C1 segment of cervical spinal cord (tissue), 14 donors: ENCODE measurements at regions not wholly inside any gene's neighbourhood (a gene's known extent, or its start where the extent isn't known, plus 50 kb on each side); places are given as distances from the start of the nearest gene placed in this dataset.
"Not testable (repeated sequence)": the region's sequence is repeated elsewhere in the genome, so short reads cannot be mapped to it uniquely, and the experiment has no call there.

ENCODE experiments used
- DNase-seq, 14 donors: peaks; one replicate each; lab custom pipeline; 2025; lab: John Stamatoyannopoulos, UW

DNA sequence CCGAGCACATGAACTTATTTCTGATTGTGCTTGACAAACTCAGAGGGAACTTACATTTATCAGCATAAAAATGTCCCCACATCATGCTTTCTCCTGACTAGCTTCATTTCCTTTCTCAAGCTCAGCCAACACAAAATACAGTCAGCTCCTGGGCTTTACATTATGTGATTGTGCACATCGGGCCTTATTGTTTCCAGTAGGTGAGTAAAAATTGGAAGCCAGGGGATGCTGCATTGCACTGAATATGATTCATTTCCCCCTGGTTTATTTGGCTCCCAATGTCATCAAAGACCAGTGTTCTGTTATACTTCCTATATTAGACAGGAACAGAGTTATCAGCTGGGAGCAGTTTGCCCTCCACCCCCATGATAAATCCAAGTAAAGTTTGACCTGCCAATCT, 521.8 kb downstream of the RMST start:
- no peak for DNase-seq

DNA sequence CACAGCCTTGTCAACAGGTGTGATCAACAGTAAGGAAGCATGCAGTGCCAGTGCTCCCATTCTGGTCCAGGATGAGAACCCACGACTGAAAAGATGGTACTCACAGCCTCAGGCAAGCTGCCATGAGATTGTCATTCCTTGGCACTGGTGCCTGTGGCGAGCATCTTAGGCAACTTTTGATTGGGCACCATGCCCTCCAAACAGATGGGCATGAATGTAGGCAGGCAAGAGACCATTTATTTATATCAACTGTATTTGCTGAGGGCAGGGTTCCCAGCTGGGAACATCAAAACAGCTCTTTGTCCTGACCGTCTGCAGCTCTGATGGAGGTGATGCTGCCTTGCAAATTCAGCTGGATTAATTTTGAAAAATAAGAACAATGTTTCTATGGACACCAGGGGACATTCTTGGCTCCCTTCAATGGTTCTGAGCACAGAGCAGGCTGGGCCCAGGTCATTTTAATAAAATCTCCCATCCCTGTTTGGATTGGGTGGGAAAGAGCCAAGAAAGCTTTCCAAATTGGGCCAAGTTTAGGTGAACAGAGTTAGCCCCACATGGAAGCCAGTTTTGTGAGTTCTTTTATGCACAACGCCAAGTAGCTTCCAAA, 522.5 kb downstream of the RMST start:
- peak in 2 of 14 donors; percentile 1 to 4 for DNase-seq

DNA sequence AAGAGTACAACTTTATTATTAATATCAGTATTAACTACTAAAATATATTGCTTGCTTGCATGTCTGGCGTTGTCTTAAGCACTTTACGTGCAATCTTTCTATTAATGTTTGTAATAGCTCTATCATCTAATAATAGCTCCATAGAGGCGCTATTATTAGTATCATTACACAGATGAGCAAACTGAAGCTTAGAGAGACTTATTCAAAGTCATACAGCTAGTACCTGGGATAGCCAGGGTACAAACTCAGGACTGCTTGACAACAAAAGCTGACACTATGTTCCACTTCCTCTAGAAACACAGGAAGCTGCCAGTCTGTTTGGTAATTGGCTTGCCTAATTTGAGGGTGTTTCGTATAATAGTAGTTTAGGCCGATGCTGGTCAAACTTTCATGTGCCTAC, 523.2 kb downstream of the RMST start:
- DNase-seq, result no peak

DNA sequence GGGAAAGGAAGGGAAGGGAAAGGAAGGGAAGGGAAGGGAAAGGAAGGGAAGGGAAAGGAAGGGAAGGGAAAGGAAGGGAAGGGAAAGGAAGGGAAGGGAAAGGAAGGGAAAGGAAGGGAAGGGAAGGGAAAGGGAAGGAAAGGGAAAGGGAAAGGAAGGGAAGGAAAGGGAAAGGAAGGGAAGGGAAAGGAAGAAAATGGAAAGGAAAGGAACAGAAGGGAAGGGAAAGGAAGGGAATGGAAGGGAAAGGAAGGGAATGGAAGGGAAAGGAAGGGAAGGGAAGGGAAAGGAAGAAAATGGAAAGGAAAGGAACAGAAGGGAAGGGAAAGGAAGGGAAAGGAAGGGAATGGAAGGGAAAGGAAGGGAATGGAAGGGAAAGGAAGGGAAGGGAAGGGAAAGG, 526.0 kb downstream of the RMST start:
- DNase-seq, result not testable (repeated sequence)

DNA sequence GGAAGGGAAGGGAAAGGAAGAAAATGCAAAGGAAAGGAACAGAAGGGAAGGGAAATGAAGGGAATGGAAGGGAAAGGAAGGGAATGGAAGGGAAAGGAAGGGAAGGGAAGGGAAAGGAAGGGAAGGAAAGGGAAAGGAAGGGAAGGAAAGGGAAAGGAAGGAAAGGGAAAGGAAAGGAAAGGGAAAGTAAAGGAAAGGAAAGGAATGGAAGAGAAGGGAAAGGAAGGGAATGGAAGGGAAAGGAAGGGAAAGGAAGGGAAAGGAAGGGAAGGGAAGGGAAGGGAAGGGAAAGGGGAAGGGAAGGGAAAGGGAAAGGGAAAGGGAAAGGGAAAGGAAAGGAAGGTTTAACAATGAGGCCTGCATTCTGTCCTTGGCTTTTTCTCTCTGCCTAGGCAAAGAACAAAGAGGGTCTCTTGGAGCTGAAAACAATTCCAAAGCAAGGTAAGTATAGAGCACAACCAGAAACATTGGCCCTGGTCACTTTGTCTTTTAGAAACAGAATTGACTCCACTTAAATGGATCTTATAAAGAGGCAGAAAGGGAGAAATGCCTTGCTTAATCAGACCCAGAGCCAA, 525.9 kb upstream of the TMPO start:
- DNase-seq, result no peak

DNA sequence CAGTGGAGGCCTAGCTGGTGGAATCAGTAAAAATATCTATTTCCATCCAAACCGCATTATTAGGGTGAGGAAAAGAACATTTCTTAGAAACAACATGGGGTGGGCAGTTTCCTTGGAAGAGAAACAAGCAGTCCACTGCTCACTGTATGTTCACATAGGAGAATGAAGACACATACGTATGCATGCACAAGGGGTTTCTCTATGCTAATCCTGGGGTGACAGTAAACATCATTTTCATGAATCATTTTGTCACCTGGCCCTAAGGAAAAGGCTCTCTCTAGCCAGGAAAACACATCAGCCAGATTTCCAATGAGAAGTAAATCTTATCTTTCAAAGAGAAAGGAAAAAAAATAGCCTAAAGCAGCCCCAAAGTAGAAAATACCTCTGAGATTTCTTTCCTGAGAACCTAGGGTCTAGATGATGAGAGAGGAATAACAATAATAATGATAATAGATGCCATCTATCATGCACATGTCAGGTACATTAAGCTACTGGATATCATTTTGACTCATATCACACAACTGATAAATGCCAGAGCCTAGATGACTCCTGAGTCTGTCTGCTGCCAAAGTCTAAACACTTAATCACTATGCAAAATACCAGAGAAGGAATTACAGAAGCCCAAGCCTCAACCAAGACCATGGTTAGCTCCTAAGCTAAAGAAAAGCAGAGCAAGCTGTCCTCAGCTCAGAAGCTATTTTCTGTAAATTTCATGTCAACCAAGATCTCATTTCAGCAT, 520.5 kb upstream of the TMPO start:
- DNase-seq, result no peak

DNA sequence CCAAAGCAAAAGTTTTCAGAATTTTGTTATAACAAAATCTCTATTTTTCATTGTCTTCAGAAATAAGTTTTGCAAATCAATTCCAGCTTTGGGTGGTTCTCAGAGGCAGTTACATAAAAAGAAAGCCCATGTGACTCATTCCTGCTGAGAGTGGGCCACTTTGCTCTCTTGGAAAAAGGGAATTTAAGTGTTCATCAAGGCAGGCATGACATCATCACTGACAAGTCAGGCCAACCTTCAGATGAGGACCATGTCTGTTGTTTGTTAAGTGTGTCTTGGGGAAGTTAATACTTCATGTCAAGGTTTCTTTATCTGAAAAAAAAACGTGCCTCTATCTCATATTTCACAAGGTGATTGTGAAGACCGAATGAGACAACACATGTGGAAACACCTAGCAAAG, 519.8 kb upstream of the TMPO start:
- DNase-seq, result no peak

DNA sequence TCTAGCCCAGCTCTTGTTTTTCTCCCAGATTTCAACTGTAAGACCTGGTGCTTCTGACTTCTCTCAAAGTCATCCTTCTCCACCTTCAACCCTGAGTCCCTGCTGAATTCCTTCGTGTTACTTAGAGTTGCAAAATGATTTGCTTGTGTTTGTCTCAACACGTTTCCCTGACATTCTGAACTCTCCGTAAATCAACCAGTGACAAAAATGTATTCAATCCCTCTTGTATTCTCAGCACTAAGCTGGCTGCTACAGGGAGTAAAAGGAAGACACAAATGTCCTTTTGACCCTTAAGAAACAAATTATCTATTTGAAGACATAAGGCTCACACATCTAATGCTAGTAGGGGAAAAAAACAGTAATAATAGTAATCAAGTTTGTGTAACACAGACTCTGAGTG, 514.0 kb upstream of the TMPO start:
- DNase-seq, result no peak

DNA sequence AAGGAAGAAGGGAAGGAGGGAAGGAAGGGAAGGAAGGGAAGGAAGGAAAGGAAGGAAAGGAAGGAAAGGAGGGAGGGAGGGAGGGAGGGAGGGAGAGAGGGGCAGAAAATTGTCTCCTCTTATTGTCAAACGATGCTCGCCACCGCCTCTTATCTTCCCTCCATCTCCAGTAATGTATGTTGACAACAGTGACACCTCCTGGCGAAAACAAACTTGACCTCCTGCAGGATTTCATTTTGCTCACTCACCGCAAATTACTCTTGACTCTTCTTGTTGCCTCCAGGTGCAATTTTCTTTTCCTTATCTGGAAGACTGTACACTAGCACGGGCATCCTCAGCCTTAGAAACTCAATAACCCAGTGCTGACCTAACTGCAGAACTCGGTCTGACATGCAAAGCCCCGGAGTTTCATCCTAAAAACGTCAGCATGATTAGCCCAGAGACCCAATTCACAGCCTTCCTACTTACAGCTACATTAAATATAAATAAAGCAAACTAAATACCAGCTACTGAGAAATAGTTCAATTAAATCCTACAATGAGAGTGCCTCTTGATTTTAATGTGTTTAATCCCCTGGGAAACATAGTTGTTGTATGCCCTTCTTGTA, 512.4 kb upstream of the TMPO start:
- DNase-seq, result no peak

DNA sequence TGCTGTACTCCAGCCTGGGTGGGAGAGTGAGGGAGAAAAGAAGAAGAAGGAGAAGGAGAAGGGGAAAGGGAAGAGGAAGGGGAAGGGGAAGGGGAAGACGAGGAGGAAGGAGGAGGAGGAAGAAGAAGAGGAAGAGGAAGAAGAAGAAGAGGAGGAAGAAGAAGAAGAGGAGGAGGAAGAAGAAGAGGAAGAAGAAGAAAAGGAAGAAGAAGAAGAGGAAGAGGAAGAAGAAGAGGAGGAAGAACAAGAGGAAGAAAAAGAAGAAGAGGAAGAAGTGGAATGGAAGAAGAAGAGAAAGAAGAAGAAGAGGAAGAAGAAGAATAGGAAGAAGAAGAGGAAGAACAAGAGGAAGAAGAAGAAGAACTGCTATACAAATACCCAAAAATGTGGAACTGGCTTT, 507.4 kb upstream of the TMPO start:
- DNase-seq, result no peak

DNA sequence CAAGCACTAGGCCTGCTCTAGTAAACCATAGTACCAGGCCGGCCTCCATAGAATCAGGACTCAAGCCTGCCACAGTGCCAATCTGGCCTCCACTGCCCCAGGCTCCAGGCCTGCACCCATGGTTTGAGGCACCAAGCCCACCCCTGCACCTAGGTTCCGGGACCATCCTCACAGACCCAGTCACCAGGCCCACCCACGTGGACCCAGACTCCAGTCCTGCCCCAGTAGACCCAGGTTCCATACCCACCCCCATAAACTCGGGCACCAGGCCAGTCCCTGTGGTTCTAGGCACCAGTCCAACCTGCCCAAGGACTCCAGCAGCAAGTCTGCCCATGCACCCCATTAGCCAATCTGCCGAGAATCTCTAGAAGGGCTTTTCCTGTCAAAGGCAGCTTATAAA, 501.8 kb upstream of the TMPO start:
- no peak for DNase-seq

DNA sequence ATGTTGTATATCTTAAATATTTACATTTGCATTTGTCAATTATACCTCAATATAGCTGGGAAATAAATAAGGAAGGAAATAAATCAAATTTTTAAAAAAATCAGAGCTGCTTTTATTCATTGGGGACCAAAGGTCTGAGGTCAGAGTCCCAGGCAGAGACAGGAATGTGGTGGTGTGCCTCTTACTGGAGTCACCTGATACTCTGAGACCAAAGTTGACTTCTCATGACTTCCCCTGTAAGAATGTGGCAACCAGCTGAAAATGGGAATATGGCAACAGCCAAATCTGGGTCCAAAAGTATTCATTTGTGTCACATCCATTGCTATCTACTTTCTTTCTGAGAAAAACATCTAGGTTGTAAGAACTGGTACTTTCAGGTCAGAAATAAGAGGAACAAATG, 496.6 kb upstream of the TMPO start:
- DNase-seq, result no peak

DNA sequence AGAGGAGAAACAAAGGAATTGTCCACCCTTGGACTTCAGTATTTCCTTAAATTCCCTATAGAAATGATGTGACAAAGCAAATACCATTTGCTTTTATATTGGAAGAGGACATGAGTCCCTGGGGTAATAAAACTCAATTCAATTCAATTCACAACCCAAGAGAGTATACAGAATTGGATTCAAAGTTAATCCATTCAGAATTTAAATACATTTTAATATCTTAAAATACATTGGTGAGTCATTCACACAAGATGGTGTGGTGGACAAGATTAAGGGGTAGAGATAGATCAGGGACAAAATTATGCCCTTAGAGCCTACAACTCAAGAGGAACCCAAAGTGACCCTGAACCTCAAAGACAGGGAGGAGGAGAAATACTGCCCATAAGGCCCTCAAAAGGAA, 495.0 kb upstream of the TMPO start:
- no peak for DNase-seq

DNA sequence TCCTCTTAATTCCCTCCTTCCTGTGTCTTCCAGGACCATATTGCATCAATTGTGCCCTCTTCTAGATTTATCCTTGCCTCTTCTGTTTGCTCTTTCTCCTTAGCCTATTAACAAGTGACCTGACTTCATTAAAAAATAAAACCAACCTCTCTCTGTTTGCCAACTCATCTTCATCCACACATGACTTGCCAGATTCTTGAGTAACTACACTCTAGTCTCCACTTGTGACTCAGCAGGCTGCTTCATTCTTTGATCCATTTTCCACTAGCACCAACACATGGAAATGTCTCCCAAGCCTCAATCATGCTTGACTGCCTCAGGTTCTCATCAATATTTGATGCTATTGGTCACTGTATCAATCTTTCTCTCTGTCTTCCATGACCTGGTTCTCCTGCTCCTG, 492.4 kb upstream of the TMPO start:
- no peak for DNase-seq

DNA sequence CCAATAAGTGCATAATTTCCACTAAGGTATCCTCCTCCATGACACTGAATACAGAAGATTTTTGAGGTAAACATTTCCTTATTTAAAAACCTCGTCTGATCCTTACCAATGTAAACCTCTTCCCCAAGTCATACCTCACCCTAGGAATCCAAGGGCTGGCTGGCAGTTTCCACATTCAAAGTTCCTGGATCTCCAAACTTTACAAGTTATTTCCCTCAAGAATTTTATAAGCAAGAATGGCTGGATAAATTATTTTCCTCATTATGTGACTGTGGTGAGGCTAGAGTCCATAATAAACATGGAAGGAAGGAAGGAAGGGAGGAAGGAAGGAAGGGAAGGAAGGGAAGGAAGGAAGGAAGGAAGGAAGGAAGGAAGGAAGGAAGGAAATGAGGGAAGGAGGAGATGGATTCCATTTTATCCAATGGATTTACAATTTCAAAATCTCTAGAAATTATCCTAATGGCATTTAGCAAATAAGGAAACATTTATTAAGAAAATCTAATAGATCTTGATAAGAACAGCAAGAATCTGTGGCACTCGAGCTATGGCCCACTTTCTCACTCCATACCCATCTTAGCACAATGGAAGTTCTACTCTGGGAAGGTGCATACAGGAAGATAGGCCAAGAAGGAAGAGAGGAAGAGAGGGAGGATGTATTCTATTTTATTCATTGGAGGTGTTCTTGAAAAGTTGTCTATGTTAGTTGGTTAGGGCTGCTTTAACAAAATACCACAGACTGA, 477.8 kb upstream of the TMPO start:
- DNase-seq, result no peak

DNA sequence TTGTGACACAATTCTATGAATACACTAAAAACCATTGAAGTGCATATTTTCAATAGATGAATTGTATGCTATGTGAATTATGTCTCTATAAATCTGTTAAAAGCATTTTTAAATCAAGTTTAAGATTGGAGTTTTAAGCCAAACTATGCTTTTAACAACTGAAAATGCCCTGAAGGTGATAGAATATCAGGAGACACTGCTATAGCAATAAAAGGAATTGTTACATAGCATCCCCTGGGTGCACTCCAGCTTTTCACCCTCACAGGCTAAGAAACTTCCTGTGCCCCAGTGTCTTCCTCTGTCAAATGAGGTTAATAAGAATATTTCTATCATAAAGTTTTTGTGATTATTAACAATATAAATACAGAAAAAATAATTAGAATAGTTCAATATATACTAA, 472.7 kb upstream of the TMPO start:
- no peak for DNase-seq

DNA sequence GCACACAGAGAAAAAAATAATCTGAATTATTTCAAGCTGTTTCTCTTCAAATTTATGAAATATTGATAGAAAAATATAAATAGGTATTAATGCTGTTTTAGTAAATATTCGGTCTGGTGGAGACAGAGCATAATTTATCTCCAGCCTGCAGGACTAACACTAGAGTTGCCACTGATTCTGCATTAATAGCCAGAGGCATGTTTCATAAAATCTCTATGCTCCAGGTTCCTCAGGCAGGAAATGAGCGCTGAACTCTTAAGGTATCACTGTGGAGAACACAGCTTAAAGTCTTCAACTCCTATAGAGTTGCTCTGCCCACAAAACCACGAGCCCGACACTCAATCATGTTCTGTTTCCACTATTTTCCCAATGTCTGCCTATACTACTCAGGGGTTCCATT, 470.0 kb upstream of the TMPO start:
- no peak for DNase-seq

DNA sequence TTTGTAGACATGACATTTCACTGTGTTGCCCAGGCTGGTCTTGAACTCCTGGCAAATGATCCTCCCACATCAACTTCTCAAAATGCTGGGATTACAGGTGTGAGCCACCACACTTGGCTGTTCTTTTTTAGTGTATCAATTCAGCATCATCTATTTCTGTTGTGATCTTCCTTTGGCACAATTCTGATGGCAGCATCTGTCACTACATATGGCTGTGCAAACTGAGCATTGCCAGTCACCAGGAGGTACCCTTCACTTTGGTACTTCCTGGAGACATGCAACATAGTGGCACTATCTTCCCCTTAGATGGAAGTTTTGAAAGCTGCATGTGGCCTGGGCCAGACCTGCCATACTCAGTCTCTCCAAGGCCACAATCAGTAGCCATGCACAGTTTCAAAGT, 467.1 kb upstream of the TMPO start:
- no peak for DNase-seq

DNA sequence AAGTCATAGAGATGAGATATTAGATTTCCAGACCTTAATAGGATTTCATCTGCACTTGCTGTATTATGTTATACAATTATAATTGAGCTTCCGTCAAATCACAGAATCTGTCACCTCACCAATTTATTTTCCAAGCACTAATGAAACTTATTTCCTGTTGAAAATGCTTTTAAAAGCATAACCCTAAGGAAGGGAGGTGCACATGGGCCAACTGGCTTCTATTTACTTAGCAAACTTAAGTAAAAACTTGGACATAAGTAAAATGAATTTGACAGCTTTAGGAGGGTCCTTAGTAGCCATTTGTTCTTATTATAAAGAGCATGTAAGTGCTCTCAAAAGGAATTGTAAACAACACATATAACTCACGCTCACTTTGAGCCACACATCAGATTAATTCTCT, 462.2 kb upstream of the TMPO start:
- no peak for DNase-seq

DNA sequence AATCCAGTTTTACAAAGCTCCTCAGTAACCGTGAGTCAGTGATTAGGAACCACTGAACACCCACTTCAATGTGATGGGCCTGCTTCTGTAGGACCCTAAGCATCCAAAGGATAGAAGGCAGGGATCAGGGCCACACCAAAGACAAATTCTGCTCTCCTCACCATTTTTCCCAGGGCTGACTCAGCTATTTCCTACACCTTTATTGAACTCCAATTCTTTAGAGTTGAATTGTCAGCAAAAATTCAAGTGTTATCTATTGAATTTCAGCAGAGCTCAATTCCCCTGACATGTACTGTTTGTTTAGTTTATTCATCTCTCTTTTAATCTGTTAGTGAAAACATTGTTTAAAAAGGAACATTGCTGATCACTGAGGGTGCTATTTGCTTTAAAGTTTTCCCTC, 457.7 kb upstream of the TMPO start:
- DNase-seq, result no peak

DNA sequence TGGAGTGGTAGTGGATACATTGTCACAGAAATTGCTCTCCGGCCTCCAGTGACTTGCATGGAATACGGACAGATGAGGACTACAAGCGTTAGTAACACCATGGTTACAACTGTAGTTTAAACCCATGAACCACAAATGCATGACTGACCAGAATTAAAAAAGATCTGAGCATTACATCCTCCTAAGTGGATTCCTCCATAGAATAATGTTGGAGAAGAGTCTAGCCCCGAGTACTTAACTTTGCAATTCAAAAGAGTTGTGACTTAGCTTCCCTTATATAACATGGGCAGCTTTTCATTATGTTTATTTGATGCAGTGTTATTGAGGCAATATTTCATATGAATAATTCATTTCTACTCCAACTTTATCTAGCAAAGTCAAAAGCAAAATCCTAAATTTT, 457.2 kb upstream of the TMPO start:
- no peak for DNase-seq

DNA sequence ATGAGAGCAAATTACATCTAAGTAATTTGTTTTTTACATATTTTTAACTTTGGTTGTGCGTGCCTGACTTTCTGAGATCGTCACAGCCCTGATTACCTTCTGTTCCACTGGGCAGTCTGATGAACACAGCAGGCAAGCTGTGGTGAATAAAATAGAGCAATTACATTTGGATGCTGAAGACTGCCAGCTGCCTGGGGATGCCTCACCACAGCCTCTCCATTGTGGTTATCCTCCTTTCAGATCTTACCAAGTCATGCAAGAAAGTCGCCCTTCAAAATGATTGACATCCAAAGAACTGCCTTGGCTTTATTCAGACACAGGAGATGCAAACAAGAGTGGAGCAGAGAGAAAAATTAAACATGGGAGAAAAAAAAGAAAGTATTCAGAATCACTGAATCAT, 456.6 kb upstream of the TMPO start:
- no peak for DNase-seq
